Adrenal gland (tissue), 5 donors: ENCODE measurements at regions not wholly inside any gene's neighbourhood (a gene's known extent, or its start where the extent isn't known, plus 50 kb on each side); places are given as distances from the start of the nearest gene placed in this dataset.

ENCODE experiments used
- CTCF ChIP-seq, 6 experiments: fragments of 450-650 bp in 4 of 6; fragments of 200-600 bp in 2 of 6; sonication (generic) in 1 of 6; IDR thresholded peaks; 1 replicate in 5 of 6; 2 replicates in 1 of 6; pipeline versions ENCODE4 v1.5.1 to v1.8.0; 2016 to 2021; ENCODE audit warnings: antibody characterized with exemption in 6 of 6, mild to moderate bottlenecking in 2 of 6, moderate library complexity in 1 of 6
- POLR2A ChIP-seq, 2 donors: fragments of 450-650 bp; IDR thresholded peaks; one replicate each; pipeline ENCODE4 v1.6.1; 2017; ENCODE audit warnings: antibody characterized with exemption in 2 of 2, mild to moderate bottlenecking in 2 of 2, moderate library complexity in 1 of 2
- donor health status: DM: no; HTN: no; CAD: no.

- TF ChIP-seq POLR2A (IDR thresholded peaks at IDR 0.05) (no peak), CTCF (IDR thresholded peaks at IDR 0.05) (no peak)
Observed at GRCh38 chr9:73609381-73609780, 457.7 kb downstream of the ANXA1 start.
